Sigmoid colon (tissue), 6 donors: ENCODE measurements at regions not wholly inside any gene's neighbourhood (a gene's known extent, or its start where the extent isn't known, plus 50 kb on each side); places are given as distances from the start of the nearest gene placed in this dataset.

Experiments used
- DNase-seq: peaks from one replicate; pipeline ENCODE4 v3.0.0-alpha.2; 2019
- H3K27ac ChIP-seq, 4 donors: fragments of 200-600 bp; sonication (generic); one replicate each; pipeline ENCODE4 v1.5.1; 2016 to 2019; ENCODE audit warnings: mild to moderate bottlenecking in 1 of 4
- H3K27me3 ChIP-seq, 3 donors: fragments of 200-600 bp; sonication (generic); one replicate each; pipeline ENCODE4 v1.5.1; 2019; ENCODE audit warnings: mild to moderate bottlenecking in 1 of 3
- H3K36me3 ChIP-seq, 4 donors: fragments of 200-600 bp; sonication (generic); one replicate each; pipeline ENCODE4 v1.5.1; 2016 to 2019
- H3K4me1 ChIP-seq, 4 donors: fragments of 200-600 bp; sonication (generic); one replicate each; pipeline ENCODE4 v1.5.1; 2017 to 2019
- H3K4me3 ChIP-seq, 4 donors: fragments of 200-600 bp; sonication (generic); one replicate each; pipeline ENCODE4 v1.5.1; 2017 to 2019; ENCODE audit warnings: mild to moderate bottlenecking in 2 of 4, moderate library complexity in 1 of 4
- H3K9me3 ChIP-seq, 4 donors: fragments of 200-600 bp in 3 of 4; sonication (generic) in 3 of 4; one replicate each; pipeline versions ENCODE4 v1.5.1 to v1.6.1; 2013 to 2019
- CTCF ChIP-seq, 4 experiments: fragments of 450-650 bp in 3 of 4; fragments of 200-600 bp in 1 of 4; IDR thresholded peaks; one replicate each; pipeline ENCODE4 v1.5.1; 2016 to 2019; ENCODE audit warnings: antibody characterized with exemption in 4 of 4, mild to moderate bottlenecking in 3 of 4, moderate library complexity in 2 of 4
- EP300 ChIP-seq, 4 donors: sonication (generic); formaldehyde crosslinking; IDR thresholded peaks; one replicate each; pipeline ENCODE4 v1.6.1; 2017; ENCODE audit warnings: antibody characterized with exemption in 4 of 4
- POLR2A ChIP-seq, 2 donors: fragments of 450-650 bp; IDR thresholded peaks; one replicate each; pipeline ENCODE4 v1.6.1; 2016; ENCODE audit warnings: antibody characterized with exemption in 2 of 2, mild to moderate bottlenecking in 2 of 2, moderate library complexity in 2 of 2
- POLR2AphosphoS5 ChIP-seq, 4 donors: sonication (generic); formaldehyde crosslinking; IDR thresholded peaks; one replicate each; pipeline ENCODE4 v1.6.1; 2017; ENCODE audit warnings: antibody characterized with exemption in 4 of 4
- WGBS, 2 donors: extraction: QIAGEN DNeasy Blood & Tissue Kit; methylation state at CpG; one replicate each; pipeline ENCODE4 v1.1.7; 2013; 5-methylcytosine and 5-hydroxymethylcytosine counted together
- intact Hi-C: fragments of 100-400 bp; cut with DNase I; formaldehyde crosslinking; loops from one replicate; pipeline ENCODE4 v1.15.1; 2023
- donor health status: healthy with polysubstance abuse.
- donor health status: healthy.

DNA sequence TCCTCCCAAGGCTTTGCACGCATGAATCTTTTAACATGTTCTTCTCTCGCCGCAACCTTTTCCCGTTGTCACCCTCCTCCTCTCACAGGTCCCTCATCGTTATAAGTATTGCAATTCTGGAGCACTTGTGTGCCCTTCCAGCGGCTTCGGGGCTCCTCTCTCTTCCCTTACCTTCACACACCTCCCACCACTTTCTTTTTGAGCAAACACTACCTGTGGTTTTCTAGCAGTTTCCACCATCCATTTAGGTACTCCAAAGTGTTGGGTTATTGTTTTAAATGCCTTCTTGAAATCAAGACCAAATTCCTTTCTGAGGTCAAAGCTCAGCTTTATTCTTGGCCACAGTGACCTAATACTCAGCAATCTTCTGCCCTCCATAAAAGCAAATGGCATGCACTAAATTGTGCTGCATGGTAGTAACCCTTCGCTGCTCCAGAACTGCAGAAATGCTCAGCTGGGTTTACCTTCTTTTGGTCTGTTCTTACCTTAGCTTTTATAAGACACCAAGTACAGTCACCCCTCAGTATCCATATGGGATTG lies 472.4 kb downstream of the SETD4 start:
- Histone ChIP-seq H3K4me3 (no peak overlapping the region), H3K36me3 (no peaks in the 10 kb centered on the region), H3K4me1 (peaks cover 0 to 6% (median 0%) of the 10 kb centered on the region in 4 donors), H3K27me3 (no peaks in the 10 kb centered on the region), H3K27ac (no peak overlapping the region), H3K9me3 (no peaks in the 10 kb centered on the region)
- no peak for DNase-seq
- TF ChIP-seq EP300 (IDR thresholded peaks at IDR 0.05) (no peak), CTCF (IDR thresholded peaks at IDR 0.05) (no peak), POLR2A (IDR thresholded peaks at IDR 0.05) (no peak), POLR2AphosphoS5 (IDR thresholded peaks at IDR 0.05) (no peak)
- intact Hi-C loops: no loop called here
- 81 to 87% methylated on average over 8 of the region's 8 CpGs for WGBS, 2 donors

DNA sequence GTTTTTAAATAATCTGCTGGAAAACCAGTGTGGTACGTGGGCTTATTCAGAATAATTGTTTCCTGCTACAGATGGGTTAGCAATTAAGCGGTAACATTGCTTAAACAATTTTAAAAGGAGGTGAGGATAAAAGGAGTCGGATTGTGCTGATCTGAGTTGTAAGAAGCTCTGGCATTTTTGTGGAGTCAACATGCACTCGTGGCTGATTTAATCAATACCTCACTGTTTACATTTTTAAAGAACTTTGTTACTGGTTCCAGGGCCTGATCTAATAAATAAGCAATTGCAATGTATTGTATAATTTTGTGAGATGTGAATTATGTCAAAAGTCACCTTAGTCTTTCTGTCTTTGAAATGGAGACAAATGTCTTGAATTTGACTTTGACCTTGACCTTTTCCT lies 474.0 kb downstream of the SETD4 start:
- whole genome bisulfite sequencing, 2 donors: 44 to 72% methylated on average over 4 of the region's 4 CpGs
- H3K27me3 ChIP-seq: no peaks in the 10 kb centered on the region
- no peak overlapping the region for H3K4me3 ChIP-seq
- H3K27ac ChIP-seq: no peak overlapping the region
- H3K4me1 ChIP-seq: no peaks in the 10 kb centered on the region
- TF ChIP-seq EP300 (IDR thresholded peaks at IDR 0.05) (no peak), CTCF (IDR thresholded peaks at IDR 0.05) (no peak), POLR2AphosphoS5 (IDR thresholded peaks at IDR 0.05) (no peak), POLR2A (IDR thresholded peaks at IDR 0.05) (no peak)
- no peaks in the 10 kb centered on the region for H3K9me3 ChIP-seq
- H3K36me3 ChIP-seq: no peaks in the 10 kb centered on the region
- DNase-seq: no peak
- intact Hi-C loops: no loop called here

DNA sequence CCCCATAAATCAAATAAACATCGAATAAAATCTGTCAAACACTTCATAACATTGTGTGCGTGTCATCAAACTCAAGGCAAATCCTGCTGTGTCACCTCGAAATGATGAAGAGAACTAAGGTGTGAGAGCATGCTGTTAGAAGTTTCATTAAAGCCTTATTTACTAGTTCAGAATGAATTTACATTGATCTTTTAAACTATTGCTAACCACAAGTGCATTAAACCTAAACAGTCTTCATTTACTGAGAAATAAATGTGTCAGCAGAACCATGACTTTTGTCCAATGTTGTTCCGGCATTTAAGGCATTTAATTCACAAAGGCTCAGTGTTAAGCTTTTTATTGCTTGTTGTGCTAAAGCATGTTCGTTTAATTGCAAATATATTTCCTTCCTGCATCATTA lies 474.4 kb downstream of the SETD4 start:
- 54 to 68% methylated on average over 5 of the region's 5 CpGs for WGBS, 2 donors
- DNase-seq: no peak
- TF ChIP-seq CTCF (IDR thresholded peaks at IDR 0.05): no peak
- no peak for TF ChIP-seq EP300 (IDR thresholded peaks at IDR 0.05)
- TF ChIP-seq POLR2A (IDR thresholded peaks at IDR 0.05): no peak
- TF ChIP-seq POLR2AphosphoS5 (IDR thresholded peaks at IDR 0.05): no peak
- no peak overlapping the region for H3K27ac ChIP-seq
- no peak overlapping the region for H3K4me3 ChIP-seq
- H3K9me3 ChIP-seq: no peaks in the 10 kb centered on the region
- no peaks in the 10 kb centered on the region for H3K4me1 ChIP-seq
- no peaks in the 10 kb centered on the region for H3K36me3 ChIP-seq
- H3K27me3 ChIP-seq: peaks cover 0 to 4% (median 0%) of the 10 kb centered on the region in 3 donors
- intact Hi-C loops: no loop called here

DNA sequence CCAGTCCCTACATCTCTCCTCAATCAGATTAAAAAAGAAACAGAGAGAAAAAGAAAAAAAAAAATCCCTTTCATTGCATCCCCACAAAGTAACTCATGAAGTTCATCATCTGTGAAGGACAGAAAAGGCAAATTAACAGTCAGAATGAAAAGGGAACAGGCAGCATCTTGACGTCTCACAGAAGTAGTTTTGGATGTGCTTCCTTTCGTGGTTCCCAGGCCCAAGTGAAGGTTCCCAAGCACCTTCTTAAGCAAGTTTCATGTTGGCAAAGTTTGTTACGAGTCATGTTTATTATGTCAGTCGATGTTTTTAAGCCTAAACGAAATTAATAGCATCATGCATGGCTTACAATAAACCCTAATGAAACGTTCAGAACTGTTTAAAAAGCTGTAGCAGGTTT lies 475.2 kb downstream of the SETD4 start:
- Histone ChIP-seq H3K4me1 (no peaks in the 10 kb centered on the region), H3K27ac (no peak overlapping the region), H3K4me3 (no peak overlapping the region), H3K9me3 (no peaks in the 10 kb centered on the region), H3K27me3 (peaks cover 0 to 10% (median 0%) of the 10 kb centered on the region in 3 donors), H3K36me3 (no peaks in the 10 kb centered on the region)
- WGBS, 2 donors: 61 to 65% methylated on average over 6 of the region's 6 CpGs
- intact Hi-C loops: no loop called here
- TF ChIP-seq POLR2A (IDR thresholded peaks at IDR 0.05): no peak
- no peak for DNase-seq

GRCh38 chr21:35583566-35584216 lies 476.6 kb downstream of the SETD4 start:
- intact Hi-C loops: no loop called here
- TF ChIP-seq EP300 (IDR thresholded peaks at IDR 0.05): no peak
- no peak for TF ChIP-seq POLR2AphosphoS5 (IDR thresholded peaks at IDR 0.05)
- TF ChIP-seq CTCF (IDR thresholded peaks at IDR 0.05): no peak
- TF ChIP-seq POLR2A (IDR thresholded peaks at IDR 0.05): no peak
- no peaks in the 10 kb centered on the region for H3K9me3 ChIP-seq
- 92 to 93% methylated on average over 8 of the region's 8 CpGs for WGBS, 2 donors
- H3K4me1 ChIP-seq: no peaks in the 10 kb centered on the region
- H3K27me3 ChIP-seq: peaks cover 0 to 10% (median 0%) of the 10 kb centered on the region in 3 donors
- H3K4me3 ChIP-seq: no peak overlapping the region
- H3K27ac ChIP-seq: no peak overlapping the region
- H3K36me3 ChIP-seq: no peaks in the 10 kb centered on the region
- DNase-seq: no peak
